Keratinocyte (primary cell): ENCODE measurements at regions not wholly inside any gene's neighbourhood (a gene's known extent, or its start where the extent isn't known, plus 50 kb on each side); places are given as distances from the start of the nearest gene placed in this dataset.

ENCODE experiments used
- DNase-seq: peaks from one replicate; pipeline ENCODE4 v3.0.0-alpha.2; 2011; ENCODE audit warnings: low read depth, missing footprints, low spot score
- FAIRE-seq: peaks from 2 replicates; lab custom pipeline; 2011; peaks lifted over from hg19 to GRCh38; lab: Jason Lieb, UNC
- H2AFZ ChIP-seq: 2 replicates; pipeline ENCODE4 v1.6.0; 2012; ENCODE audit warnings: low read length, control low read depth, inconsistent platforms; ENCODE audit not compliant: control insufficient read depth
- H3K27ac ChIP-seq: 2 replicates; pipeline ENCODE4 v1.5.1; 2011; ENCODE audit warnings: low read length; ENCODE audit not compliant: control insufficient read depth, insufficient read depth
- H3K27me3 ChIP-seq: 3 replicates; pipeline ENCODE4 v1.6.0; 2011; ENCODE audit warnings: low read length; ENCODE audit not compliant: control insufficient read depth, insufficient read depth; ENCODE audit errors: extremely low read depth
- H3K36me3 ChIP-seq, 2 experiments: 2 replicates in 1 of 2; 3 replicates in 1 of 2; pipeline ENCODE4 v1.5.1; 2011; ENCODE audit warnings: low read length in 2 of 2, mild to moderate bottlenecking in 1 of 2; ENCODE audit not compliant: control insufficient read depth in 2 of 2, insufficient read depth in 2 of 2; ENCODE audit errors: extremely low read depth in 1 of 2
- H3K4me1 ChIP-seq: 3 replicates; pipeline ENCODE4 v1.5.1; 2011; ENCODE audit warnings: low read length; ENCODE audit not compliant: control insufficient read depth, insufficient read depth; ENCODE audit errors: extremely low read depth
- H3K4me2 ChIP-seq: 3 replicates; pipeline ENCODE4 v1.6.0; 2011; ENCODE audit warnings: low read depth, low read length; ENCODE audit not compliant: control insufficient read depth, insufficient read depth; ENCODE audit errors: extremely low read depth
- H3K4me3 ChIP-seq, 3 experiments: fragments of 200-600 bp in 1 of 3; sonication (generic) in 1 of 3; 2 replicates in 2 of 3; 3 replicates in 1 of 3; pipeline ENCODE4 v1.5.1; 2011 to 2016; ENCODE audit warnings: low read length in 3 of 3, mild to moderate bottlenecking in 3 of 3, control low read depth in 2 of 3, inconsistent platforms in 1 of 3, low read depth in 1 of 3, mixed read lengths in 1 of 3, mixed run types in 1 of 3, moderate library complexity in 1 of 3; ENCODE audit not compliant: control insufficient read depth in 2 of 3, insufficient read depth in 2 of 3; ENCODE audit errors: extremely low read depth in 1 of 3
- H3K79me2 ChIP-seq: 2 replicates; pipeline ENCODE4 v1.6.0; 2012; ENCODE audit warnings: low read length; ENCODE audit not compliant: control insufficient read depth, insufficient read depth
- H3K9ac ChIP-seq: 3 replicates; pipeline ENCODE4 v1.6.0; 2011; ENCODE audit warnings: low read length; ENCODE audit not compliant: control insufficient read depth, insufficient read depth; ENCODE audit errors: extremely low read depth
- H3K9me1 ChIP-seq: 3 replicates; pipeline ENCODE4 v1.6.0; 2011; ENCODE audit warnings: low read length; ENCODE audit not compliant: control insufficient read depth, insufficient read depth; ENCODE audit errors: extremely low read depth
- H3K9me3 ChIP-seq: 2 replicates; pipeline ENCODE4 v1.5.1; 2012; ENCODE audit warnings: low read depth, low read length; ENCODE audit not compliant: control insufficient read depth
- H4K20me1 ChIP-seq: 3 replicates; pipeline ENCODE4 v1.6.0; 2011; ENCODE audit warnings: low read length; ENCODE audit not compliant: control insufficient read depth, insufficient read depth; ENCODE audit errors: extremely low read depth
- CTCF ChIP-seq, 3 experiments: IDR thresholded peaks in 1 of 3; conservative IDR thresholded peaks in 1 of 3; optimal IDR thresholded peaks in 1 of 3; 2 replicates in 2 of 3; 3 replicates in 1 of 3; pipeline versions ENCODE3 to v1.5.1; 2011; ENCODE audit warnings: low read length in 3 of 3, mild to moderate bottlenecking in 3 of 3, moderate library complexity in 2 of 3, control low read depth in 1 of 3, inconsistent platforms in 1 of 3; ENCODE audit not compliant: insufficient read depth in 2 of 3; ENCODE audit errors: extremely low read depth in 1 of 3
- EZH2 ChIP-seq: IDR thresholded peaks from one replicate; pipeline ENCODE4 v1.6.1; 2012; ENCODE audit warnings: inconsistent platforms, mild to moderate bottlenecking, low read length, moderate library complexity
- dilution Hi-C: fragments of 300-500 bp; cut with MboI; formaldehyde crosslinking; loops from one replicate; pipeline ENCODE4 v1.7.0; 2020; ENCODE audit warnings: low sequenced_read_pairs; ENCODE audit not compliant: extremely low pct_ligation_motif_present

- no peak overlapping the region for H2AFZ ChIP-seq
- H3K4me1 ChIP-seq = no peaks in the 10 kb centered on the region
- FAIRE-seq (no peak), DNase-seq (no peak)
- TF ChIP-seq EZH2 (no peak), CTCF (optimal IDR thresholded peaks at IDR 0.05 in 1 of 3, IDR thresholded peaks at IDR 0.05 in 1 of 3, conservative IDR thresholded peaks at IDR 0.05 in 1 of 3; ENCODE audit: extremely low read depth in 1 of 3, insufficient read depth in 2 of 3, low read length in 3 of 3) (no peak)
- H3K27me3 ChIP-seq = no peaks in the 10 kb centered on the region
- no peaks in the 10 kb centered on the region for H3K36me3 ChIP-seq
- H3K9ac ChIP-seq = no peak overlapping the region
- no peaks in the 10 kb centered on the region for H4K20me1 ChIP-seq
- no peak overlapping the region for H3K4me3 ChIP-seq
- no peaks in the 10 kb centered on the region for H3K79me2 ChIP-seq
- H3K27ac ChIP-seq = no peak overlapping the region
- dilution Hi-C loops = no loop called here
- no peaks in the 10 kb centered on the region for H3K9me3 ChIP-seq
- H3K9me1 ChIP-seq = no peaks in the 10 kb centered on the region
- H3K4me2 ChIP-seq = no peak overlapping the region
Measured at GRCh38 chr7:25350041-25350440, 121.8 kb upstream of the NPVF start.

- Histone ChIP-seq H4K20me1 (no peaks in the 10 kb centered on the region), H3K79me2 (no peaks in the 10 kb centered on the region), H3K36me3 (no peaks in the 10 kb centered on the region), H2AFZ (no peak overlapping the region), H3K9ac (no peak overlapping the region), H3K9me3 (no peaks in the 10 kb centered on the region), H3K4me1 (no peaks in the 10 kb centered on the region), H3K27ac (no peak overlapping the region), H3K4me2 (no peak overlapping the region), H3K9me1 (no peaks in the 10 kb centered on the region), H3K27me3 (no peaks in the 10 kb centered on the region), H3K4me3 (no peak overlapping the region)
- dilution Hi-C loops = no loop called here
- DNase-seq (no peak), FAIRE-seq (no peak)
- TF ChIP-seq CTCF (optimal IDR thresholded peaks at IDR 0.05 in 1 of 3, IDR thresholded peaks at IDR 0.05 in 1 of 3, conservative IDR thresholded peaks at IDR 0.05 in 1 of 3; ENCODE audit: extremely low read depth in 1 of 3, insufficient read depth in 2 of 3, low read length in 3 of 3) (no peak), EZH2 (no peak)
Measured at GRCh38 chr7:25351761-25352160, 123.5 kb upstream of the NPVF start.
